HEK293T (cell line): ENCODE measurements at regions not wholly inside any gene's neighbourhood (a gene's known extent, or its start where the extent isn't known, plus 50 kb on each side); places are given as distances from the start of the nearest gene placed in this dataset.

Experiments used
- CTCF ChIA-PET: fragments of 350-600 bp; formaldehyde crosslinking; extraction: SDS; loops from one replicate; lab custom pipeline; 2021; ENCODE audit warnings: antibody characterized with exemption, inconsistent platforms; lab: Yijun Ruan, JAX
- POLR2A ChIA-PET: fragments of 350-600 bp; formaldehyde crosslinking; extraction: SDS; loops from one replicate; lab custom pipeline; 2020; ENCODE audit warnings: antibody characterized with exemption, inconsistent platforms; lab: Yijun Ruan, JAX
- DNase-seq: peaks from one replicate; pipeline ENCODE4 v3.0.0; 2012; ENCODE audit warnings: mixed read lengths; ENCODE audit errors: extremely low spot score
- ARNT ChIP-seq: fragments of 450-650 bp; IDR thresholded peaks from 2 replicates; pipeline ENCODE4 v1.6.1; 2017; ENCODE audit warnings: mild to moderate bottlenecking
- BHLHE40 ChIP-seq: fragments of 450-650 bp; IDR thresholded peaks from 2 replicates; pipeline ENCODE4 v1.6.1; 2016; ENCODE audit warnings: mild to moderate bottlenecking, moderate library complexity, borderline replicate concordance
- CTBP1 ChIP-seq: fragments of 450-650 bp; IDR thresholded peaks from 2 replicates; pipeline ENCODE4 v1.6.1; 2016; ENCODE audit warnings: borderline replicate concordance
- ELF4 ChIP-seq: fragments of 450-650 bp; IDR thresholded peaks from 2 replicates; pipeline ENCODE4 v1.6.1; 2017; ENCODE audit warnings: antibody characterized with exemption
- FOXA1 ChIP-seq: fragments of 450-650 bp; IDR thresholded peaks from 2 replicates; pipeline ENCODE4 v1.6.1; 2016; ENCODE audit warnings: mild to moderate bottlenecking
- FOXK2 ChIP-seq: fragments of 450-650 bp; IDR thresholded peaks from 2 replicates; pipeline ENCODE4 v1.6.1; 2016; ENCODE audit warnings: mild to moderate bottlenecking
- FOXM1 ChIP-seq: fragments of 450-650 bp; IDR thresholded peaks from 2 replicates; pipeline ENCODE4 v1.6.1; 2017; ENCODE audit warnings: mild to moderate bottlenecking, borderline replicate concordance
- HDGF ChIP-seq: fragments of 450-650 bp; IDR thresholded peaks from 2 replicates; pipeline ENCODE4 v1.6.1; 2017; ENCODE audit warnings: antibody characterized with exemption, borderline replicate concordance
- L3MBTL2 ChIP-seq: fragments of 450-650 bp; conservative IDR thresholded peaks from 2 replicates; pipeline ENCODE4 v1.6.1; 2016; ENCODE audit warnings: mild to moderate bottlenecking
- LEF1 ChIP-seq: fragments of 450-650 bp; IDR thresholded peaks from 2 replicates; pipeline ENCODE4 v1.6.1; 2017; ENCODE audit warnings: mild to moderate bottlenecking, borderline replicate concordance
- NFRKB ChIP-seq: fragments of 450-650 bp; IDR thresholded peaks from 2 replicates; pipeline ENCODE4 v1.6.1; 2016; ENCODE audit warnings: mild to moderate bottlenecking, moderate library complexity
- SP1 ChIP-seq: fragments of 450-650 bp; IDR thresholded peaks from 2 replicates; pipeline ENCODE4 v1.6.1; 2017
- SUZ12 ChIP-seq: fragments of 450-650 bp; IDR thresholded peaks from 2 replicates; pipeline ENCODE4 v1.6.1; 2016; ENCODE audit warnings: mild to moderate bottlenecking
- TARDBP ChIP-seq: fragments of 450-650 bp; IDR thresholded peaks from 2 replicates; pipeline ENCODE4 v1.6.1; 2016
- ZNF384 ChIP-seq: fragments of 450-650 bp; IDR thresholded peaks from 2 replicates; pipeline ENCODE4 v1.6.1; 2016
- TF ChIP-seq, protein P1 (sequence below): fragments of 450-650 bp; IDR thresholded peaks from 2 replicates; pipeline ENCODE4 v1.6.1; 2016

DNA sequence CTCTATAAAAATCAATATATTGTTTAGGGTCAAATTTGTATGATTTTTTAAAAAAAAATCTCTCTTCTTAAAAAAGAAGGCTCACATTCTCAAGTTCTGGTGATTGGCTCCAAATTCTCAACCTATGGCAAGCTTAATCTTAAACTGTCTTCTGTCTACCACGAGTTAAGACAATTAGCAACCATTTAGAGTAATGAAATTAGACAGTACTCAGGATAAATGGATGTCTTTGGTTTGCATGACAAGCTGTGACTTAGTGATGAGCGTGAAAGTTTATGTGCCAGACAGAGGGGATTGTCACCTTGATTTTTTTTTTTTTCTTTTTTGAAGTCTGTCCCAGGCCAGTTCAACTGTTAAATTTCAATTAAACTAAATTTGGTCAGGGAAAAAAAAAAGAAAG lies 1632.3 kb downstream of the MAT2B start:
- POLR2A ChIA-PET = no interaction called here
- DNase-seq = no peak
- TF ChIP-seq SP1 (no peak), HDGF (no peak), CTBP1 (no peak), ZNF384 (no peak), NFRKB (no peak), FOXM1 (no peak), LEF1 (no peak), ELF4 (no peak), ARNT (no peak), BHLHE40 (no peak), FOXK2 (no peak), SUZ12 (no peak), FOXA1 (no peak), TARDBP (no peak), L3MBTL2 (no peak)
- TF ChIP-seq, protein P1, sequence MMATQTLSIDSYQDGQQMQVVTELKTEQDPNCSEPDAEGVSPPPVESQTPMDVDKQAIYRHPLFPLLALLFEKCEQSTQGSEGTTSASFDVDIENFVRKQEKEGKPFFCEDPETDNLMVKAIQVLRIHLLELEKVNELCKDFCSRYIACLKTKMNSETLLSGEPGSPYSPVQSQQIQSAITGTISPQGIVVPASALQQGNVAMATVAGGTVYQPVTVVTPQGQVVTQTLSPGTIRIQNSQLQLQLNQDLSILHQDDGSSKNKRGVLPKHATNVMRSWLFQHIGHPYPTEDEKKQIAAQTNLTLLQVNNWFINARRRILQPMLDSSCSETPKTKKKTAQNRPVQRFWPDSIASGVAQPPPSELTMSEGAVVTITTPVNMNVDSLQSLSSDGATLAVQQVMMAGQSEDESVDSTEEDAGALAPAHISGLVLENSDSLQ = no peak
- CTCF ChIA-PET = no interaction called here

DNA sequence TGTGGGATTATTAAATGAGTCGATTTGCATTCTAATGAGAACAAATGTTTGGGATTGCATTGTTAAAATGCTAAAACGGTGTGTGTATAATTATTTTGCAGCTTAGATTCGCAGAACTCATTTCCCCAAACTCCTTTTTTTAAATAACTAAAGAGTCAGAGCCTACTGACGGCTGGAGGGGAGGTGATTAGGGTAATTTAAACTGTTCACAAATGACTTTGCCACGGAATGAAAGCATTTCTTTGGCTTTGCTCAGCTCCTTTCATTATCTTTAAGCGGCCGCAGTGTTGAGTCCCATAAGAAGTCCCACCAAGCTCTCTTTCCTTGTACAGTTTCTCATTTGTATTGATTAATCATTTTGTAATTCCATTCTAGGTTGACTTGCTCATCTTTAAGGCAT lies 1632.8 kb downstream of the MAT2B start:
- ChIA-PET CTCF (no interaction called here), POLR2A (no interaction called here)
- DNase-seq = no peak
- no peak for TF ChIP-seq NFRKB
- TF ChIP-seq, protein P1 = no peak
- no peak for TF ChIP-seq SUZ12
- TF ChIP-seq FOXK2 = no peak
- TF ChIP-seq SP1 = no peak
- TF ChIP-seq HDGF = no peak
- no peak for TF ChIP-seq BHLHE40
- TF ChIP-seq CTBP1 = no peak
- TF ChIP-seq FOXM1 = no peak
- TF ChIP-seq ARNT = no peak
- no peak for TF ChIP-seq FOXA1
- no peak for TF ChIP-seq ELF4
- no peak for TF ChIP-seq ZNF384
- TF ChIP-seq L3MBTL2 = no peak
- no peak for TF ChIP-seq TARDBP
- TF ChIP-seq LEF1 = no peak

DNA sequence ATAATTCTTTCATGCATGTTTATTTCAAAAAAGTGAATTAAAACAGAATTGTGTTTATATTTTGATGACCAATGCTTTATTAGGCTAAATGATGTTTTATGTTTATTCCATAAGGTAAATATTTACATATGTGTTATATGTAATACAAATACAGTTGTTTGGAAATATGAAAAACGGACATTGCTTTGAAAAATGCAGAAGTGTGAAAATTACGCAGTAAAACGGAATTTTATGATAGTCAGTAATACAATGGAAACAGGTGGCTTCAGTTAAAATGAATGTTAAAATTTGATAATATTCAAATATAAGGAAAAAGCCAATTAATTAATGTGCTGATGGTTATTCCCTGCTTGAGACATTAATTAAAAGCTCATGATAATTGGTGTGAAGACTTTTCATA lies 1633.8 kb downstream of the MAT2B start:
- TF ChIP-seq FOXM1 = no peak
- no peak for TF ChIP-seq ARNT
- TF ChIP-seq FOXK2 = no peak
- no peak for TF ChIP-seq LEF1
- no peak for TF ChIP-seq CTBP1
- no peak for TF ChIP-seq NFRKB
- TF ChIP-seq, protein P1 = no peak
- no peak for TF ChIP-seq ZNF384
- TF ChIP-seq ELF4 = no peak
- TF ChIP-seq BHLHE40 = no peak
- no peak for TF ChIP-seq TARDBP
- TF ChIP-seq FOXA1 = no peak
- no peak for TF ChIP-seq HDGF
- TF ChIP-seq L3MBTL2 = no peak
- no peak for TF ChIP-seq SUZ12
- TF ChIP-seq SP1 = no peak
- no peak for DNase-seq
- ChIA-PET POLR2A (no interaction called here), CTCF (no interaction called here)

DNA sequence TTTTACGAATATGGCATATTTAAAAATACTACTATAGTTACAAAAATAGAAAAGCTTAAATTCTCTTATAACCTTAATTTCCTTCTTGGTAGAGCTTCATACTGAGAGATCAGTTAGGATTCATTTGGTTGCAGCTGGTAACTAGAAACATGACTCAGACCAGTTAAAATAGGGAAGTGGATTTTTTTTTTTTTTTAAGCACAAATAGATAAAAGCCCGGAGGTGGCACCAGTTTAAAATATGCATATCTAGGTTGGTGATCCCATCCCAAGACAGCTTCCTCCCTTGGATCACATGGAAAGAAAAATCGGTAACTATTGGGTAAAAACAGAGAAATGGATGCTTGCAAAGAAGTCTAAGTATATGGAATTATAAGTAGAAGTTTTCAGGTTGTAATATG lies 1634.3 kb downstream of the MAT2B start:
- no peak for DNase-seq
- TF ChIP-seq ZNF384 (no peak), CTBP1 (no peak), BHLHE40 (no peak), FOXM1 (no peak), SP1 (no peak), SUZ12 (no peak)
- ChIA-PET POLR2A (no interaction called here), CTCF (no interaction called here)

DNA sequence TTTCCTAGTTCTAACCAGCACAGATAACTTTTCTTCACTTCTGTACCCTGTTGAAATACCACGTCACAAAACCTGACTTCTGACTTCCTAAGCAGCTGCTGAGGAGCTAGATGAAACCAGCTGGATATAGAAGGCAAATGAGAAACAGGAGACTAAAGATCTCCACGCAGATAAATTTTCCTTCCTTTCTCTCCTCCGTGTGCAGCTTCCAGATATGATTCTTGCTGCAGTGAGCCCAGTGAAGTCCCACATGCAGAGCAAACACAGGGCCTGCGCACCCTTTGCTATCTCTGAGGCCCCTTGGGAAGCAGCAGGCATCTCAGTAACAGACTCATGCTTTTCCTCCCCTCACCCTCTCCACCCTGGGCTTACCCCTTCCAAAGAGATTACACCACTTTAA lies 1638.3 kb downstream of the MAT2B start:
- no peak for DNase-seq
- no peak for TF ChIP-seq FOXA1
- TF ChIP-seq NFRKB = no peak
- no peak for TF ChIP-seq FOXK2
- TF ChIP-seq, protein P1 = no peak
- no peak for TF ChIP-seq ELF4
- TF ChIP-seq HDGF = no peak
- no peak for TF ChIP-seq ARNT
- no peak for TF ChIP-seq SP1
- no peak for TF ChIP-seq FOXM1
- TF ChIP-seq CTBP1 = no peak
- TF ChIP-seq ZNF384 = no peak
- TF ChIP-seq BHLHE40 = no peak
- TF ChIP-seq LEF1 = no peak
- no peak for TF ChIP-seq L3MBTL2
- no peak for TF ChIP-seq SUZ12
- no peak for TF ChIP-seq TARDBP
- ChIA-PET CTCF (no interaction called here), POLR2A (no interaction called here)
